D721Med (cell line): ENCODE measurements at regions not wholly inside any gene's neighbourhood (a gene's known extent, or its start where the extent isn't known, plus 50 kb on each side); places are given as distances from the start of the nearest gene placed in this dataset.

Experiments
- DNase-seq: peaks from one replicate; pipeline ENCODE4 v3.0.0; 2011; ENCODE audit warnings: low spot score; ENCODE audit not compliant: insufficient read length
- FAIRE-seq: peaks from 2 replicates; lab custom pipeline; 2011; peaks lifted over from hg19 to GRCh38; lab: Jason Lieb, UNC
- CTCF ChIP-seq: IDR thresholded peaks from 2 replicates; pipeline ENCODE4 v1.5.1; 2012; ENCODE audit warnings: mild to moderate bottlenecking, control low read depth; ENCODE audit not compliant: insufficient read depth; ENCODE audit errors: missing control alignments

- no peak for DNase-seq
- FAIRE-seq, result no peak
- TF ChIP-seq CTCF, result no peak
Measured at GRCh38 chr7:68267486-68267885, 1270.9 kb downstream of the TYW1 start.

GRCh38 chr7:68269405-68269804, 1272.8 kb downstream of the TYW1 start:
- no peak for DNase-seq
- no peak for TF ChIP-seq CTCF
- no peak for FAIRE-seq

- no peak for TF ChIP-seq CTCF
- DNase-seq, result no peak
- FAIRE-seq, result no peak
Measured at GRCh38 chr7:68272507-68272906, 1275.9 kb downstream of the TYW1 start.

- no peak for TF ChIP-seq CTCF
- DNase-seq (no peak), FAIRE-seq (no peak)
Measured at GRCh38 chr7:68276725-68277124, 1280.1 kb downstream of the TYW1 start.

- FAIRE-seq (no peak), DNase-seq (no peak)
- no peak for TF ChIP-seq CTCF
Measured at GRCh38 chr7:68279827-68280400, 1283.3 kb downstream of the TYW1 start.

GRCh38 chr7:68280931-68281330, 1284.3 kb downstream of the TYW1 start:
- TF ChIP-seq CTCF, result no peak
- FAIRE-seq (no peak), DNase-seq (no peak)

- DNase-seq, result no peak
- no peak for TF ChIP-seq CTCF
- no peak for FAIRE-seq
Measured at GRCh38 chr7:68288144-68288593, 1291.5 kb downstream of the TYW1 start.
